ENCODE measurements at regions not wholly inside any gene's neighbourhood (a gene's known extent, or its start where the extent isn't known, plus 50 kb on each side); places are given as distances from the start of the nearest gene placed in this dataset.

- TF ChIP-seq SUZ12 (IDR thresholded peaks at IDR 0.05; ENCODE audit: extremely low read depth, insufficient read depth, insufficient read length), result no peak
- TF ChIP-seq ZNF274 (IDR thresholded peaks at IDR 0.05; ENCODE audit: low read depth, low read length), result no peak
Observed at GRCh38 chr4:13920111-13920875, 292.8 kb upstream of the BOD1L1 start.

All from NT2/D1 (cell line).